Nephron progenitor cell (in vitro differentiated cells): ENCODE measurements at regions not wholly inside any gene's neighbourhood (a gene's known extent, or its start where the extent isn't known, plus 50 kb on each side); places are given as distances from the start of the nearest gene placed in this dataset.

Experiments
- DNase-seq: peaks from one replicate; pipeline ENCODE4 v3.0.0; 2021
- H3K27ac Mint-ChIP-seq: 2 replicates; pipeline ENCODE4 v1.8.0; 2021; ENCODE audit warnings: mild to moderate bottlenecking, moderate library complexity, mixed read lengths
- H3K27me3 Mint-ChIP-seq: 2 replicates; pipeline ENCODE4 v1.8.0; 2021; ENCODE audit warnings: mild to moderate bottlenecking, low read depth, mixed read lengths; ENCODE audit not compliant: poor library complexity
- H3K36me3 Mint-ChIP-seq: 2 replicates; pipeline ENCODE4 v1.8.0; 2021; ENCODE audit warnings: low read depth, mixed read lengths
- H3K4me1 Mint-ChIP-seq: 2 replicates; pipeline ENCODE4 v1.8.0; 2021; ENCODE audit warnings: mixed read lengths
- H3K4me3 Mint-ChIP-seq: 2 replicates; pipeline ENCODE4 v1.8.0; 2021; ENCODE audit warnings: mild to moderate bottlenecking, moderate library complexity, mixed read lengths
- H3K9me3 Mint-ChIP-seq: 2 replicates; pipeline ENCODE4 v1.8.0; 2021; ENCODE audit warnings: mild to moderate bottlenecking, moderate library complexity, mixed read lengths
- CTCF ChIP-seq: fragments of 200-600 bp; sonication (generic); IDR thresholded peaks from 2 replicates; pipeline ENCODE4 v1.5.0; 2021; ENCODE audit warnings: antibody characterized with exemption

- DNase-seq, result no peak
- H3K27ac Mint-ChIP-seq, result no peak overlapping the region
- H3K27me3 Mint-ChIP-seq, result no peaks in the 10 kb centered on the region
- no peak overlapping the region for H3K4me3 Mint-ChIP-seq
- no peak for TF ChIP-seq CTCF
- H3K4me1 Mint-ChIP-seq, result no peaks in the 10 kb centered on the region
- H3K36me3 Mint-ChIP-seq, result no peaks in the 10 kb centered on the region
- H3K9me3 Mint-ChIP-seq, result no peaks in the 10 kb centered on the region
These were observed 114.1 kb upstream of the SLITRK1 start for GRCh38 chr13:83996415-83996814.

- no peaks in the 10 kb centered on the region for H3K27me3 Mint-ChIP-seq
- H3K4me1 Mint-ChIP-seq, result no peaks in the 10 kb centered on the region
- no peak for DNase-seq
- no peak overlapping the region for H3K4me3 Mint-ChIP-seq
- no peaks in the 10 kb centered on the region for H3K9me3 Mint-ChIP-seq
- H3K36me3 Mint-ChIP-seq, result no peaks in the 10 kb centered on the region
- no peak overlapping the region for H3K27ac Mint-ChIP-seq
- no peak for TF ChIP-seq CTCF
These were observed 113.7 kb upstream of the SLITRK1 start for GRCh38 chr13:83995930-83996329.

GRCh38 chr13:83992566-83993358, 110.5 kb upstream of the SLITRK1 start:
- no peaks in the 10 kb centered on the region for H3K27me3 Mint-ChIP-seq
- no peak overlapping the region for H3K4me3 Mint-ChIP-seq
- no peak overlapping the region for H3K27ac Mint-ChIP-seq
- no peak for DNase-seq
- no peaks in the 10 kb centered on the region for H3K4me1 Mint-ChIP-seq
- TF ChIP-seq CTCF, result no peak
- H3K9me3 Mint-ChIP-seq, result no peaks in the 10 kb centered on the region
- no peaks in the 10 kb centered on the region for H3K36me3 Mint-ChIP-seq

GRCh38 chr13:83987394-83987793, 105.1 kb upstream of the SLITRK1 start:
- no peaks in the 10 kb centered on the region for H3K4me1 Mint-ChIP-seq
- no peak for DNase-seq
- no peaks in the 10 kb centered on the region for H3K9me3 Mint-ChIP-seq
- no peak for TF ChIP-seq CTCF
- H3K27ac Mint-ChIP-seq, result no peak overlapping the region
- peaks cover 4% of the 10 kb centered on the region for H3K27me3 Mint-ChIP-seq
- H3K36me3 Mint-ChIP-seq, result no peaks in the 10 kb centered on the region
- H3K4me3 Mint-ChIP-seq, result no peak overlapping the region

- TF ChIP-seq CTCF, result no peak
- Mint-ChIP-seq H3K27me3 (peaks cover 4% of the 10 kb centered on the region), H3K4me3 (no peak overlapping the region), H3K4me1 (no peaks in the 10 kb centered on the region), H3K36me3 (no peaks in the 10 kb centered on the region), H3K27ac (no peak overlapping the region), H3K9me3 (no peaks in the 10 kb centered on the region)
- no peak for DNase-seq
These were observed 102.5 kb upstream of the SLITRK1 start for GRCh38 chr13:83984793-83985192.

- Mint-ChIP-seq H3K4me1 (no peaks in the 10 kb centered on the region), H3K9me3 (no peaks in the 10 kb centered on the region), H3K27me3 (peaks cover 1% of the 10 kb centered on the region), H3K36me3 (no peaks in the 10 kb centered on the region), H3K27ac (no peak overlapping the region), H3K4me3 (no peak overlapping the region)
- no peak for DNase-seq
- no peak for TF ChIP-seq CTCF
These were observed 98.1 kb upstream of the SLITRK1 start for GRCh38 chr13:83980331-83980730.
